ENCODE measurements at regions not wholly inside any gene's neighbourhood (a gene's known extent, or its start where the extent isn't known, plus 50 kb on each side); places are given as distances from the start of the nearest gene placed in this dataset.

DNA sequence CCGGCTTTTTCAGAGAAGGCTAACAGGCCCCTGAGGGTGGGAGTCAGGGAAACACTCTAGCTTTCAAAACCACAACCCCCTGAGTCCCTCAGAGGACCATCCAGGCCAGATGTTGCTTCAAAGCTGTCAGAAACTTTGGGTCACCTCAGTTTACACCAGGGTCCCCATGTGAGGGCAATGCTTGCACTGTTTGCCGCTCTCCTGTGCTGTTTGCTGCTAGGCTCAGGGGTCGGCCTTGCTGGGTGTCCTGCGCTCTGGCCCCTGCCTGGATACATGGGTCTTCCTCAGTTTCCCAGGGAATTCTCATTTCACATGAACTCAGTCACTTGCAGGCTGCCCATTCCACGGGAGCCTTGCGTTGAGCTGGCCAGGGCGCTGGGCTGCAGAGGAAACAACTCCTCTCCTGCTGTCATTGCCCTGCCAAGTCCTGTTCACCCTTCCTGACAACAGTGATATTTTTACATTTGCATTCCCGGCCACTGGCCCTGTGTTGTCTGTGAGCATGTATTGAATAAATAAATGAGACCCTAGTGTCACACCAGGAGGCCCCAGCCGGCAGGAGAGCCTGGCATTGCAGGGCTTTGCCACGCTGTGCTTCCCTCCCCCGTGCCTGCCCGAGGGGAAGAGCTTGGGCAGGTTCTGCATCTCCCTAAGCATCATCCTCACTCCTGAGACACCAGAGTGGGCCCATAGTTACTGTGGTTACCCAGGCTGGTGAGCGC is 73.2 kb upstream of the RAB6C start:
- ATAC-seq (no peak), DNase-seq (ENCODE audit: low spot score) (no peak)
- intact Hi-C loops (cut with DNase I): no loop called here

DNA sequence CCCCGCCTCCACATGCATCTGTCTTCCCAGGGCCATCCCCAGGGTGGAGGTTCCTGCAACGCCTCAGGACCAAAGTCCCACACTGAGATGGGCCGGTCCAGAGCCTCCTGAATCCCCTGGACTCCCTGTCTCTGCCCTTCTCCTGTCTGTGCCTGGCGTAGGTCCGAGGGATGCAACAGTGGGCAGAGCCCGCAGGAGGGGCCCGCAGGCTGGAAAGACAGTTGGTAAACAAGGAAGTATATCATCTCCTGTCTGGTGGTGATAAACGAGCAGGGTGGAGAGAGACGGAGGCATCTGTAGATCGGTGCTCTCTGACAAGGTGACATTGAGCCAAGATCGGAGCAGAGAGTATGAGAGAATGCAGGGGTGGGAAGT is 72.6 kb upstream of the RAB6C start:
- ATAC-seq: no peak
- DNase-seq (ENCODE audit: low spot score): no peak
- intact Hi-C loops (cut with DNase I): no loop called here

DNA sequence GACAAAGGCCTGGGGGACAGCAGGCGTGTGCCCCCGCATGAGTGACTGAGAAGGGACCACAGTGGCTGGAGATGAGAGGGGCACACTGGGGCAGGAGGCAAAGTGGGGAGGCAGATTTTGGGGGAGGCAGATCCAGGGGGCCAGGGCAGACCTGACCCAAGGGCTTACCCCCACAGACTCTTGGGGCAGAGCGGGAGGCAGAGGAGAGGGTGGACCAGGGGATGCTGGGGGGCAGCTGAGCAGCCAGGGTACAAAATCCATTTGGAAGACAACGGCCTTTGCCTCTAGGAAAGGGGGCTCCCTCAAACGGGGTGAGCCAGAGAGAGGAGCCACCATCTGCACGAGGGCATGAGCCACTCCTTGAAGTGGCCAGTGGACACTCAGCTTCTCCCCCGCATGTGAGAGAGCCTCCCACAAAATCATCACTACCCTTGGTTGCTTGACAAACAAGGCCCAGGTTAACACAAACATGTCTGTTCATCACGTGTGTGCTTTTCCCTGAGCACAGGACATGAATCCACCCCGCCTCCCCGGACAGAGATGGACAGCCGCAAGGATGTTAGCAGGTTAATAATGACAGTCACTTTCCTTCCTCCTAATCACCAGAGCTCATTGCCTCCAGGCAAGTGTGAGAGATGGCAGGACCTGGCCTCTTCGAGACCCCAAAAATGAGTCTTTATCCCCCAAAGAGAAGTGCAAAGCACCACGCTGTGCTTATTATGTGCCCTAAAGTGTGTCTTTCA is 72.0 kb upstream of the RAB6C start:
- ATAC-seq (no peak), DNase-seq (ENCODE audit: low spot score) (no peak)
- intact Hi-C loops (cut with DNase I): no loop called here

DNA sequence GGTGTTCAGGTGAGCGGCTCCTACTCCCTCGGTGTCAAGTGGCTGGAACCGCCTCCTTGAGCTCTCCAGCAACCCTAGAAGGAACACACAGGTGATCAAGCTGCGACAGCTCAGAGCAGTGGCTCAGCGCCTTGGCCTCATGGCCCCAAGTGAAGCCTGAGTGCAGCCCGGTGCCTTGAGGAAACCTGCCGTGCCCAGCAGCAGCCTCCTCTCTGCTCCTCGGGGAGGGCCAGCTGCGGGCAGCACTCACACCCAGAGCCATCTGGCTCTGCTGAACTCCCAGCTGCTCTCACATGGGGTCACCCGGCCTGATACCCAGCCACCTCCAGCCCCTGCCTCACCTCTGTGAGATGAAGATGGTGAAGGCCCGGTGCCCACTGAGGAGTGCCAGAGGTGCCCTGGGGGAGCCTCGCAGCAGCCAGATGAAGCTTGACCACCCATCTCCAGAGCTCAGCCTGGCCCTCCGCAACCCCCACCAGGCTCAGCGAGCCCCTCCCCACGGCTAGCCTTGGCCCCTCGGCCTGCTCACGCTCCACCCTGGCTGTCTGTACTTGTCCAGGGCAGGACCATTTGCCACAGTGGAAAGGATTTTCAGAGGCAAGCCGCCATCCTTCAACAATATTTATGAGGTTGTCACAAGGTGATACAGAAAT is 70.6 kb upstream of the RAB6C start:
- DNase-seq (ENCODE audit: low spot score): no peak
- intact Hi-C loops (cut with DNase I): no loop called here
- ATAC-seq: no peak

DNA sequence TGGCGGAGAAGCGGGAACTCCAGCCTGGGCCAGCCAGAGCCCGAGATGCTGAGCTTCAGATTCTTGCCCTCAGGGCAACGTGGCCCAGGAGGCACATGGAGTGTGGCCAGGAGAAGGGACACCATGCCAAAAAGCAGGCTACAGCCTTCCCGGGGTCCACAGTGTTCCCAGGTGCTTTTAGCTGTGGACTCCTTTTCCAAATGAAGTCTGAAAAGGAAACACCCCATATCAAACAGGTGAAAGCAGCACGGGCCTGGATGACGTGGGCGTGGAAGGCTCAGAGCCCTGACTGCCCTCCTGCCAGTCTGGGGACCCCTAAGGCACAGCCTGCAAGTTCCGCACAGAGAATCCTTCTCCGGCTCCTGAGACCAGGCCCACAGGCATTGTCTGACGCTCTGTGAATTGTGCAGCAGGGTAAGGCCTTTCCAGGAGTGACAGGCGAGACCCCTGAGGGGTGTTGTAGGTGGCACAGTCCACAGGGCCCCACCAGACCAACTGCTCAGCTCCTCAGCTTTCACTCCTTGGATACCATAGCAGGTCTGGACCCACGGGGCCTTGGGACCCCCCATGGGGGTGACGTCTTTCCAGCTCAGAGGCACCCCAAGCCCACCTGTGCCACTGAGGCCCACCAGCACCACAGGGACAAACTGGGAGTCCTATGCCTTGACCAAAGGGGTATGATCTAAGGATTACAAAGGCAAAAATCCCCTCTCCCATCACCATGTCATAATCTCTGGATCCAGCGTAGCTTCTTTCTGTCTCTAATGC is 69.6 kb upstream of the RAB6C start:
- DNase-seq (ENCODE audit: low spot score) (no peak), ATAC-seq (no peak)
- intact Hi-C loops (cut with DNase I): no loop called here

DNA sequence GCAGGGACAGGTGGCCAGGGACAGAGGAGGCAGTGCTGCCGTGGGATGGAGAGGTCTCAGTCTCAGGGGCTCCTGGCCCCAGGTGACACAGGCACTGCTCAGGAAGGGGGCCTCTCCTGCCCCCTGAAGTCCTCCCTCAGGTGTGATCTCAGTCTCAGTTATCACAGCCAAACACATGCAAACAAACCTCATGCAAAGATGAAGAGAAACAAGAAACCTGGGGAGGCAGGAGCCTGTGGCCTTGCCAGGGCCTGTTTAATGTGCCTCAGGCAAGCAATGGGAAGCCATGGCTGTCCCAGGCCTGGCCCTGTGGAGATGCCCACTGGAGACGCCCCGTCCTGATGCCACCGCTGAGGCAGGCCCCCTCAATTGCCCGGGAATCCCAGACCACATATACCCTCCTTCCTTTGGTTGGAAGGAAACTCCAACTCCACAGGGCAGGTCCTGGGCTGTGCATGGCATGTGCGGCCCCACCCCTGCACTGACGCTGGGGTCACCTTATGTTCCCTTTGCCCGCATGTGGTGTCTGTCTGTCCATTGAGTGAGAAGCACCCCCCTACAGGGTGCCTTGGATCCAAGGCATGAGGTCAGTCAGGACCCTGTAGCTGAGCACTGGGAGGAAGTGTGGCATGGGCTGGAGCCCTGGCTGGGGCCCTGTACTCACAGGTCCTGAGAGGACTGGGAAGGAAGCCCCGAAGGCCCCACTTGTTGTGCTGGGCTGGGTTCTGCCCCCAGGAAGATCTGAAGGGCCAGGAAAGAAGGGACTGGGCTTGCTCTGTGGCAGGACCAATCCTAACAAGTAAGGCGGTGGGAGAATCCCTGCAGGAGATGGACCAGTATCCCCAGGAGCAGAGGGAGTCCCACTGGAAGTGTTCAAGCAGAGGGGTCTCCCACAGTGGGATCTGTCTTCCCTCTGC is 68.8 kb upstream of the RAB6C start:
- ATAC-seq (no peak), DNase-seq (ENCODE audit: low spot score) (no peak)
- intact Hi-C loops (cut with DNase I): no loop called here

DNA sequence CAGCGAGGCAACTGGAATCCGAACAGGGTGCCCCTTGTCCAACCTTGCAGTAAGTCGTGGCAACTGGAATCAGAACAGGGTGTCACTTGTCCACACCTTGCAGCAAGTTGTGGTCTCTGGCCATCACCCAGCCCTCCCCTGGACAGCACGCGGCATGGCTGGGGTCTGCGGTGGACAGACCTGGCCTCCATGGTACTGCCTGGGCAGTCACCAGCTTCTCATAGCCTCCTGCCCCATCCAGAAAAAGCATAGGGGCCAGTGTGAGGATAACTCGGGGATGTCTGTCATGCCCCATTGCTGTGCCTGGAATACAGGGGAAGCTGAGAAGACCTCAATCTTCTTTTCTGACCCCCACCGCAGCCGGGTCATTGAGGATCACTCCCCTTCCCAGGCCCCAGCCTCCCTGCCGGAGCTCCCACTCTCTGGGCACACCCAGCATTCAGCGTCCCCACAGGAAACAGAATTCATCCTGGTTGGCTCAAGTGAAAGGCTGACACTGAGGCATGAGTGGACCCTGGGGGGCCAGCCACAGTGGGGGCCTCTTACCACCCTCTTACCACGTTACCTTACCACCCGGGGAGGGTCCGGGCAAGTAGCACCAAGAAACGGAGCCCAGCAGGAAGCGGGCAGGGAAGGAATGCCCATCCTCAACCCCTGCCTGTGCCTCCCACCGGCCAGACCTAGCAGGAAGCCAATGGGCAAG is 68.0 kb upstream of the RAB6C start:
- no peak for ATAC-seq
- intact Hi-C loops (cut with DNase I): no loop called here
- no peak for DNase-seq (ENCODE audit: low spot score)

DNA sequence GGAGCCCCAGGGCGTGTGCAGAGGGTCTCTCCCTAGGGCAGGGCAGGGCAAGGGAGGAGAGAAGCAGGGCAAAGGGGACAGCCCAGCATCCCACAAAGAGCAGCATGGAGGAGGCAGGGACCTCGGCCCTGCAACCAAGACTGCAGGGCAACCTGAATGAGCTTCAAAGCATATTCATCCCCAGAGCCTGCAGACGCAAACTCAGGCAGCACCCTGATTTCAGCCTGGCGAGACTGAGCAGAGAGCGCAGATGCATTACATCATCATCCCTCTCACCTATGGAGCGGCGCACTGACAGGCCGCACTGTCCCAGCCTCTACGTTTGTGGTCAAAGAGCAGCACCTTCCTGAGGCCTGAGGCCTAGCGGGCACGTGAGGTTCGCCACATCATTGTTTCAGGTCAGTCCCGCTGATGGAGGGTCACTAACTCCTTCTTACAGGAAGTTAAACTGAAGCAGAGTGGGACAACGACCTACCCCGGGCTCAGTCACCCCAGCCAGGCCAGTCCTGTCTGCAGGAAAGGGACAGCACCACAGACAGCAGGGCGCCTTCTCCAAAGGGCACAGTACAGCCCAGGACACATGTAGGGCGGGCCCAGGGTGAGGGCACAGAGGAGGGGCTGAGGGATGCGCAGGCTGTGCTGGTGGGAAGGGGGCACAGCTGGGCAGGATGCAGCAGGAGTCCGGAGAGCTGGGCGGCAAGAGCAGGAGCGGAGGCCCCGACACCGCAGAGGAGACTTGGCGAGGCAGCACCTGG is 67.2 kb upstream of the RAB6C start:
- intact Hi-C loops (cut with DNase I): no loop called here
- DNase-seq (ENCODE audit: low spot score): no peak

DNA sequence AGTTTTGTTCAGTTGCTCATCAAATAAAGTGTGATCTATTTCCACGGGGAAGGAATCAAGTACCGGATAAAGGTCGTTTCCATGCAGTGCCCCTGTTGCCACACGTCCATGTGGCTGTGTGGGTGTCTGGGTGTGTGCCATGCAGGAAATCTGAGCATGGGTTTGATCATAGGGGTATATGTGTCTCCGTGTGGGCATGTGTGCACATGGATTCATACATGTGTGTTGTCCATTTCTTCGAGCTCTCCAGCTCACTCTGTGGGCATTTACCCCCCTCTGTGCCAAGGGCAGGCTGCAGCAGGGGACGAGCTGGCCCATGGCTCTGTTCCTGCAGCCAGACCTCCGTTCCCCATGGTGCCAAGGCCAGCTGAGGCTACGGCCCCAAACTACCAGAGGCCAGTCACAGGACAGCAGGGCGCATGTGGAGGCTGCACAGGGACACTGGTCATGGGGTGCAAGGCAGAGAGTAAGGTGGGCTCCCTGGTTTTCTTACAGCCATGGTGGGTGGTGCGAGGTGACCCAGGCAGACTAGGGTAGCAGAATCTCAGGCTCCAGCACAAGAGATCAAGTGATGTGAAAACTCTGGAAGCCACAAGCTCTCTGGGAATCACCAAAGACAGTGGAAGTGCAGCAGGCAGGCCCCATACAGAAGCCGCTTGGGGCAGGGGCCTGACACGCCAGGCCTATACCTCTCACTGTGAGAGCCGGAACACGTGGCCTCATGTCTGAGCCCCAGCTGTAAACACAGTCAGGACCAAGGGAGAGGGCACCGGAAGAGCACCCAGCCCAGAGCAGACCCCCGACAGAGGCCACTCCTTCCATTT is 66.4 kb upstream of the RAB6C start:
- ATAC-seq: no peak
- no peak for DNase-seq (ENCODE audit: low spot score)
- intact Hi-C loops (cut with DNase I): no loop called here

More for the DNA sequence above, 67.2 kb upstream of the RAB6C start:
- ATAC-seq: no peak

DNA sequence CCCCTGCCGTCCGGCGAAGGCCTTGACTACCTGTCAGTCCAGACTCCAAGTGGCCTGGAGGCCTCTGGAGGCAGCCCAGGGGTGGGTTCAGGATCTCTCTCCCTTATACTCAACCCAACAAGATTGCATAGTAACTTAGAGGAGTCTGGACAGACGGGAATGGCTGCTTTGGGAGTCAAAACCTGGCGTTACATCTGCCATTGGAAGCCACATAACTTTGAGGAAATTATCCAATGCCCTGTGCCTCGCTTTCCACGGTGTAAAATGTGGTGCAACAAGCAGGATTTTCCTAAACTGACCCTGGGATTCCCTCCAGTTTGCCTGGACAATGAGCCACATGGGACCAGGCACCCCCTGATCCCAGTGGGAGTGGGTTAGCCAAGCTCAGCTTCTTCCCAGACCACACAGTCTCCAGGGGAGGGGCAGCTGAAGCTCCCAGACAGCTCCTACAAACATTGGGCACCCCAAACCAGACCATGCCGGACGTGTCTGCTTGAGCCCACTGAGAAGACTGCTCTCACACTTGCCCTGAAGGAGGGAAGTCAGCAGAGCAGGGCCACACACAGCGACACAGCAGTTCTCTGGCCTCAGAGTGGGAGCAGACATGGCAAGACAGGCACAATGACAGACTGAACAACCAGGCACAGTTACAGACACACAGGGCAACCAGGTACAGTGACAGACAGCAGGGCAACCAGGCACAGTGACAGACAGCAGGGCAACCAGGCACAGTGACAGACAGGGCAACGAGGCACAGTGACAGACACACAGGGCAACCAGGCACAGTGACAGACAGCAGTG is 65.6 kb upstream of the RAB6C start:
- ATAC-seq (no peak), DNase-seq (ENCODE audit: low spot score) (no peak)
- intact Hi-C loops (cut with DNase I): no loop called here

DNA sequence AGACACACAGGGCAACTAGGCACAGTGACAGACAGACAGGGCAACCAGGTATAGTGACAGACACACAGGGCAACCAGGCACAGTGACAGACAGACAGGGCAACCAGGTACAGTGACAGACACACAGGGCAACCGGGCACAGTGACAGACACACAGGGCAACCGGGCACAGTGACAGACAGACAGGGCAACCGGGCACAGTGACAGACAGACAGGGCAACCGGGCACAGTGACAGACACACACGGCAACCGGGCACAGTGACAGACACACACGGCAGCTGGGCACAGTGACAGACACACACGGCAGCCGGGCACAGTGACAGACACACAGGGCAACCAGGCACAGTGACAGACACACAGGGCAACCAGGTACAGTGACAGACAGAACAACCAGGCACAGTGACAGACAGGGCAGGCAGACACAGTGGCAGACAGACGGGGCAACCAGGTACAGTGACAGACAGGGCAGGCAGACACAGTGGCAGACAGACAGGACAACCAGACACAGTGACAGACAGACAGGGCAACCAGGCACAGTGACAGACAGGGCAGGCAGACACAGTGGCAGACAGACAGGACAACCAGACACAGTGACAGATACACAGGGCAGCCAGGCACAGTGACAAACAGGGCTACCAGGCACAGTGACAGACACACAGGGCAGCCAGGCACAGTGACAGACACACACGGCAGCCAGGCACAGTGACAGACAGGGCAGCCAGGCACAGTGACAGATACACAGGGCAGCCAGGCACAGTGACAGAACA is 64.7 kb upstream of the RAB6C start:
- no peak for DNase-seq (ENCODE audit: low spot score)
- no peak for ATAC-seq
- intact Hi-C loops (cut with DNase I): no loop called here

DNA sequence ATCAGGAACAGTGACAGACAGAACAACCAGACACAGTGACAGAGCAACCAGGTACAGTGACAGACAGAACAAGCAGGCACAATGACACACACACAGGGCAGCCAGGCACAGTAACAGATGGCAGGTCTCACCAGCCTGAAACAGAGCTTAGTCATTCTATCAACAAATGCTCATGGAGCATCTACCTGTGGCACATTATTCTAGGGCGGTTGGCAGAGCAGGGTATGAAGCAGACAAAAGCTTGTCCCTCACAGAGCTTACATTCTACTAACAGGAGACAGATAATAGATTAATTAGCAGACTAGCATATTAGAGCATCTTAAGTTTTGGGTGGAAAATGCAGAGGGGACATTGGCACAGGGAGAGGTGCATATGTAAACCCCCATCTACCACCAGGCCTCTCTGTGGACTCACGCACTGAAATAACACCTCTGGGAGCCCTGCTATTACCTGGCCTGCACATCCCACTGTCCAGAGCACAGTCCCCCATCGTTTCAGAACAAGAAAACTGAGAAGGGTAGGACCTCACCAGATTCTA is 64.1 kb upstream of the RAB6C start:
- intact Hi-C loops (cut with DNase I): no loop called here
- ATAC-seq: no peak
- no peak for DNase-seq (ENCODE audit: low spot score)

DNA sequence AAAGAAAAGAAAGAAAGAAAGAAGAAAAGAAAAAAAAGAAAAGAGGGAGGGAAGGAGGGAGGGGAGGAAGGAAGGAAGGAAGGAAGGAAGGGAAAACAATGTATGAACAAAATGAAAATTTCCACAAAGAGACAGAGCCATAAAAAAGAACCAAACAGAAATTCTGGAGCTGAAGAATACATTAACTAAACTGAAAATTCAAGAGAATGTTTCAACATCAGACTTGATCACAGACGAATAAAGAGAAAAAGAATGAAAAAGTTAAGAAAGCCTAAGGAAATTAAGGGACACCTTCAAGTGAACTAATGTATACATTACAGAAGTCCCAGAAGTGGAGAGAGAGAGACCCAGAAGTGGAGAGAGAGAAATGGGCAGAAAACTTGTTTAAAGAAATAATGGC is 60.9 kb upstream of the RAB6C start:
- no peak for ATAC-seq
- no peak for DNase-seq (ENCODE audit: low spot score)
- intact Hi-C loops (cut with DNase I): no loop called here

DNA sequence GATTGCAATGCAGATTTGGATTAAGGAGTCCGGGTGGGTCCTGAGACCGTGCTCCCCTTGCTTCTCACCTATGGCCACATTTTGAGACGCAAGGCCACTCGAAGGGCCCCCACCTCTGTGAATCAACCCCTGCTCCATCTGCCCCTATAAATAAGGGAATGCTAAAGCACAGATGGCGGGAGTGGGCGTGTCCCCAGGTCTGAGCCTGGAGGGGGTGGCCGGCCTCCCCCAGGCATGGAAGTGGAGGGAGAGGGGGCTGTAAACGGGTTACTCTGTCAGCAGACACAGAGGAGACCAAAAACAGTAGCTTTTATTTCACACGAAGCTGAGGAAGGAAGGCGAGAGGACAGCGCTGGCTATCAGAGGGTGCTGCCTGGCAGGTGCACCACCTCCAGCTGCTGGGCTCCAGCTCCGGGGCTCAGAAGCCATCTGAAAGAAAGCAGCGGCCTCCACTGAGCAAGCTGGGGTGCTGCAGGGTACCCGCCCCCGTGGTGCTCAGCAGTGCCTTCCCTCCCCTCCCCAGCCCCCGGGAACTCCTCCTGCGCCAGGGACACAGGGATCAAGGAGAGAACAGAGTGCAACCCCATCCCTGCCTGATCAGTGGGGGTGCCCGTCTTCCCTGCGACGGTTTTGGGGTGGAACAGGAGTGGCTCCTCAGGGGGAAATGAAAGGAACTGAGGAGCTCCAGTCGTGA is 56.7 kb upstream of the RAB6C start:
- DNase-seq (ENCODE audit: low spot score): no peak
- ATAC-seq: peak; percentile 20
- intact Hi-C loops (cut with DNase I): no loop called here

Data from sciatic nerve (tissue), 2 donors.